ENCODE measurements at regions not wholly inside any gene's neighbourhood (a gene's known extent, or its start where the extent isn't known, plus 50 kb on each side); places are given as distances from the start of the nearest gene placed in this dataset.

DNA sequence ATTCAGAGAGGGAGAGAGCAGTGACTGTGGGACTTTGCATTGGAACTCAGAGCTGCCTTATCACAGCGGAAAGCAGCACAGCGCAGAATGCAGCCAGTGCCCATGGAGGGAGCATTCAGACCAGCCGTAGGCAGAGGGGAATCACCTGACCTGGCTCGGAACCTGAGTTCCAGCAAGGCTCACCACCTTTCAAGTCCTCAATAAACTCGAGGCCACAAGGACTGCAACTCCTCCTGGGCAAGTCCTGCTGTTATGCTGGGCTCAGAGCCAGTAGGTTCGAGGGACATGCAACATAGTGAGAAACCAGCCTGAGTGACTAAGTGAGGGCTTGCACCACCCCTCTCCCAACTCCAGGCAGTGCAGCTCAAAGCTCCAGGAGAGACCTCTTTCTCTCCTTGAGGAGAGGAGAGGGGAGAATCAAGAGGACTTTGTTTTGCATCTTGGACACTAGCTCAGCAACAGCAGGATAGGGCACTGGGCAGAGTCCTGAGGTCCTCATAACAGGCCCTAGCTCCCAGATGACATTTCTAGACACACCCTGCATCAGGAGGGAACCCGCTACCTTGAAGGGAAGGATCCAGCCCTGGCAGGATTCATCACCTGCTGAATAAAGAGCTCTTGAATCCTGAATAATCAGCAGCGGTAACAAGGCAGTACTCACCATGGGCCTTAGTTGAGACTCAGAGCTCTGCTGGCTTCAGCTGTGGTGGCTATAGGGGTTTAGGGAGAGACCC, 136.8 kb upstream of the OTOS start:
- TF ChIP-seq, protein P1, sequence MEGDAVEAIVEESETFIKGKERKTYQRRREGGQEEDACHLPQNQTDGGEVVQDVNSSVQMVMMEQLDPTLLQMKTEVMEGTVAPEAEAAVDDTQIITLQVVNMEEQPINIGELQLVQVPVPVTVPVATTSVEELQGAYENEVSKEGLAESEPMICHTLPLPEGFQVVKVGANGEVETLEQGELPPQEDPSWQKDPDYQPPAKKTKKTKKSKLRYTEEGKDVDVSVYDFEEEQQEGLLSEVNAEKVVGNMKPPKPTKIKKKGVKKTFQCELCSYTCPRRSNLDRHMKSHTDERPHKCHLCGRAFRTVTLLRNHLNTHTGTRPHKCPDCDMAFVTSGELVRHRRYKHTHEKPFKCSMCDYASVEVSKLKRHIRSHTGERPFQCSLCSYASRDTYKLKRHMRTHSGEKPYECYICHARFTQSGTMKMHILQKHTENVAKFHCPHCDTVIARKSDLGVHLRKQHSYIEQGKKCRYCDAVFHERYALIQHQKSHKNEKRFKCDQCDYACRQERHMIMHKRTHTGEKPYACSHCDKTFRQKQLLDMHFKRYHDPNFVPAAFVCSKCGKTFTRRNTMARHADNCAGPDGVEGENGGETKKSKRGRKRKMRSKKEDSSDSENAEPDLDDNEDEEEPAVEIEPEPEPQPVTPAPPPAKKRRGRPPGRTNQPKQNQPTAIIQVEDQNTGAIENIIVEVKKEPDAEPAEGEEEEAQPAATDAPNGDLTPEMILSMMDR (IDR thresholded peaks at IDR 0.05; ENCODE audit: insufficient read depth, low read depth, low read length, missing control alignments) = peak; percentile 16
- DNase-seq (ENCODE audit: low read depth) = peak; percentile 71
- H3K4me3 ChIP-seq (ENCODE audit: low read length) = no peak overlapping the region

DNA sequence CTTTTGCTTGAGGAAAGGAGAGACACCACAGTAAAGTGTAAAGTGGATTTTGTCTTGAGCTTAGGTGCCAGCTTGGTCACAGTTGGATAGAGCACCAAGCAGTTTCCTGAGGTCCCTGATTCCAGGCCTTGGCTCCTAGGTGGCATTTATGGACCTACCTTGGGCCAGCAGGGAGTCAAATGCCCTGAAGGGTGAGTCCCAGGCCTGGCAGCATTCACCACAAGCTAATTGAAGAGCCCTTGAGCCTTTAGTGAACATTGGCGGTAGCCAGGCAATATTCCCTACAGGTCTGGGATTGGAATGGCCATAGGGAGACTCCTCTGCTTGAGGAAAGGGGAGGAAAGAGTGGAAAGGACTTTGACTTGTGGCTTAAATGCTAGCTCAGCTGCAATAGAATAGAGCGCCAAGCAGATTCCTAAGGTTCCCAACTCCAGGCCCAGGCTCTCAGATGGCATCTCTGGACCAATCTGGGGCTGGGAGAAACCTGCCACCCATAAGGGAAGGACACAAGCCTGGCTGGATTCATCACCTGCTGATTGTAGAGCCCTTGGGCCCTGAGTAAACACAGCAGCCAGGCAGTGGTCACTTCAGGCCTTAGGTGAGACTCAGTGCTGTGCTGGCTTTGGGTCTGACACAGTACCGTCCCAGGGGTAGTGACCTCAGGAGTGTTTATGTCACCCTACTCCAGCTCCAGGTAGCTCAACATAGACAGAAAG, 137.5 kb upstream of the OTOS start:
- no peak for DNase-seq (ENCODE audit: low read depth)
- TF ChIP-seq, protein P1 (IDR thresholded peaks at IDR 0.05; ENCODE audit: insufficient read depth, low read depth, low read length, missing control alignments) = no peak
- H3K4me3 ChIP-seq (ENCODE audit: low read length) = no peak overlapping the region

DNA sequence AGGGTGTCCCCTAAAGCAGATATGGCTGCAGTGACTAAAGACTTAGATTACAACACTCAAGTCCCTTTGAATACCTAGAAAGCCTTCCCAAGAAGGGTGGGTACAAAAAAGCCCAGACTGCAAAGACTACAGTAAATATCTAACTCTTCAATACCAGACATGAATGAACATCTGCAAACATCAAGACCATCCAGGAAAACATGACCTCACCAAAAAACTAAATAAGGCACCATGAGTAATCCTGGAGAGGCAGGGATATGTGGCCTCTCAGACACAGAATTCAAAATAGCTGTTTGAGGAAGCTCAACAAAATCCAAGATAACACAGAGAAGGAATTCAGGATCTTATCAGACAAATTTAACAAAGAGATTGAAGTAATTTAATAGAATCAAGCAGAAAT, 138.2 kb upstream of the OTOS start:
- H3K4me3 ChIP-seq (ENCODE audit: low read length) = no peak overlapping the region
- TF ChIP-seq, protein P1 (IDR thresholded peaks at IDR 0.05; ENCODE audit: insufficient read depth, low read depth, low read length, missing control alignments) = no peak
- peak; percentile 7 for DNase-seq (ENCODE audit: low read depth)

DNA sequence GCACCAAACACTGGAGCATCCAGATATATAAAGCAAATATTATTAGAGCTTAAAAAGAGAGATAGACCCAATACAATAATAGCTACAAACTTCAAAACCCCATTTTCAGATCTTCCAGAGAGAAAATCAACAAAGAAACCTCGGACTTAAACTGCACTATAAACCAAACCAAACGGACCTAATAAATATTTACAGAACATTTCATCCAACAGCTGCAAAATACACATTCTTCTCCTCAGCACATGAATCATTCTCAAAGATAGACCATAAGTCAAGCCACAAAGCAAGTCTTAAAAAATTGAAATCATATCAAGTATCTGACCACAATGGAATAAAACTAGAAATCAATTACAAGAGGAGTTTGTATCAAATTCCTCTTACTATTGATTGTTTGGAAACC, 140.2 kb upstream of the OTOS start:
- no peak for DNase-seq (ENCODE audit: low read depth)
- TF ChIP-seq, protein P1 (IDR thresholded peaks at IDR 0.05; ENCODE audit: insufficient read depth, low read depth, low read length, missing control alignments) = no peak
- H3K4me3 ChIP-seq (ENCODE audit: low read length) = no peak overlapping the region

DNA sequence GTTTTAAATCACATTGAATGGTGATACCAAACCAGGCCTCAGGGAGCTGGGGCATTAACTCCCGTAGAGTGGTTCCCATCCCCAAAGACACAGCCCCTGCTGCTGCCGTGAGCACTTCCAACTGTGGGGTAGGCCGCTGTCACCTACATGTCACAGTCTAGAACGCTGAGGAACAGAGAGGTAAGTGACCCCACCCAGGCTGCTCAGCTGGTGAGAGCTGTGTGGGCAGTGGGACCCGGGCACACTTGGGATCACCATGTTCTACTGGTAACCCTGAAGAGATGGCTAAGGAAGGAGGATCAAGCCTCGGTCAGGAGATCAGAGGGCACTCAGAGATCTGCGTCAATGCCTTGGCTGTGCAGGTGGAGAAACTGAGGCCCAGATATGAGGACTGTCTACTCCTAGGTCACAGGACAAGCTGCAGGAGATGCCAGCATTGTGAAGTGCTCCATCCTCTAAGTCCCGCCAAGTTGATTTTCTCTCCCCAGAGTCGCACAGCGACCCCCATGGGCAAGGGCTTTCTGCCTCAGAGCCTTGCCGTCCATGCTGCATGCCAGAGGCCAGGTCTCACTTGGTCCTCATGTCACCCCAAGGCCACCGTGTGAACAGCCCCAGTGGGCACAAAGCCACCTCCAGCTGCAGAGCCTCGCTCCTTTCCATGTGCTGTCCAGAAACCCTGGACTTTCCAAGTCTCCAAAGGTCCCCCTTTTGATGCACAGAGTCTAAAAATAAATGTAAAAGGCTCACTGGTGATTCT, 144.2 kb upstream of the OTOS start:
- TF ChIP-seq, protein P1 (IDR thresholded peaks at IDR 0.05; ENCODE audit: insufficient read depth, low read depth, low read length, missing control alignments) = no peak
- no peak overlapping the region for H3K4me3 ChIP-seq (ENCODE audit: low read length)
- no peak for DNase-seq (ENCODE audit: low read depth)

DNA sequence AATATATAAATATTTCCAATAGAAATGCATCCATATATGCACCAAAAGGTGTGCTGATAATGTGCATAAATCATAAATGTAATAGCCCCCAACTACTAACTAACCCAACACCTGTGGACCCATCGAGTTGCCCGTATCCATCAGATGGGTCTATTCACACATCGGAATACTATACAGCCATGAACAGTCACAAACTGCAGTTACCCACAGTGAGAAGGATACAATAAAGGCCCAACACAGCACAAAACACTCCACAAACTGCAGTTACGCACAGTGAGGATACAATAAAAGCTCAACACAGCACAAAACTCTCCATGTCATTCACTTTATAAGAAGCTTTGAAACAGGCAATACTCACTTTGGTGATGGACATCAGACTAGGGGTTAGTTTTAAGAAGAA, 145.3 kb upstream of the OTOS start:
- H3K4me3 ChIP-seq (ENCODE audit: low read length) = no peak overlapping the region
- TF ChIP-seq, protein P1 (IDR thresholded peaks at IDR 0.05; ENCODE audit: insufficient read depth, low read depth, low read length, missing control alignments) = no peak
- DNase-seq (ENCODE audit: low read depth) = no peak

Measured in epithelial cell of esophagus (primary cell).